Femur (tissue), 1 donor: ENCODE measurements at regions not wholly inside any gene's neighbourhood (a gene's known extent, or its start where the extent isn't known, plus 50 kb on each side); places are given as distances from the start of the nearest gene placed in this dataset.
A peak's percentile ranks its signal among the peaks of the same experiment; 100 is the strongest.

ENCODE experiments used
- DNase-seq: peaks from one replicate; pipeline ENCODE4 v3.0.0-alpha.2; 2017

- no peak for DNase-seq
Measured at GRCh38 chr12:76611533-76611932, 52.0 kb upstream of the OSBPL8 start.

GRCh38 chr12:76614364-76614763 lies 54.8 kb upstream of the OSBPL8 start:
- DNase-seq, result no peak

- DNase-seq, result no peak
Measured at GRCh38 chr12:76618031-76618430, 58.5 kb upstream of the OSBPL8 start.

GRCh38 chr12:76621582-76622024 lies 62.0 kb upstream of the OSBPL8 start:
- peak; percentile 76 for DNase-seq

GRCh38 chr12:76622351-76622750 lies 62.8 kb upstream of the OSBPL8 start:
- DNase-seq, result no peak

- DNase-seq, result no peak
Measured at GRCh38 chr12:76622915-76623314, 63.3 kb upstream of the OSBPL8 start.

GRCh38 chr12:76623931-76624330 lies 64.4 kb upstream of the OSBPL8 start:
- DNase-seq, result no peak

DNA sequence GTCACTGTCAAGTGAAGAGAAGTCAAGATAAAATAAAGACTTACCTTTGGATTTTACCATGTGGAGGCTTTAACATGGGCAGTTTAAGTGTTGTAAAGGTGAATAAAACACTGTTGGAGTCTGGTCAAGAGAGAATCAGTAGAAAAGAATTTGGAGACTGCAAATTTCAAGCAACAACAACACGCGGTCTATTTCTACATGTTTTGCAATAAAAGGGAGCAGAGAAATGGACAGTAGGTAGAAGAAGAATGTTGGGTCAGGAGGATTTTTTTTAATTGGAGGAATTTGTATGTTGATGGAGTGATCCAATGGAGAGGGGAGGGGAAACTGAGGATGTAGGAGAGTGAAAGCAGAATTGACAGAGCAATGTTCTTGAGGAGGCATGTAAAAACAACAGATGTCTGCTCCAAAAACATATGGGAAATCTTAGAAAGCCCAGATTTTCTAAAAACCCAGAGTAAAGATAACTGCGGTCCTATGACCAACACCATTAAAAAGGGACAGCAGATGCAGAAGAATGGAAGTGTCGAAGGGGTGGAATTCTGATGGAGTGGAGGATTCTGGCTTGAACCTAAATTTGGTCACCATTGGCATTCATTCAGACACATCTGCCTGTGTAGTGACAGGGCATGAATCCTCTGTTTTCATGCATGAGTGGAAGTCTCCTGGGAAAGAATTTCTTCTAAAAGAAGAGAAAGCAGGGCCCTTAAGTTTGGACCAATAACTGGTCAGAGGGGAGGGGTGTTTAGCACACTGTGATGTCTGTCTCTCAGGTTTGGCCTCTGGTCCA lies 68.0 kb upstream of the OSBPL8 start:
- DNase-seq, result no peak

- no peak for DNase-seq
Measured at GRCh38 chr12:76628745-76629144, 69.2 kb upstream of the OSBPL8 start.

DNA sequence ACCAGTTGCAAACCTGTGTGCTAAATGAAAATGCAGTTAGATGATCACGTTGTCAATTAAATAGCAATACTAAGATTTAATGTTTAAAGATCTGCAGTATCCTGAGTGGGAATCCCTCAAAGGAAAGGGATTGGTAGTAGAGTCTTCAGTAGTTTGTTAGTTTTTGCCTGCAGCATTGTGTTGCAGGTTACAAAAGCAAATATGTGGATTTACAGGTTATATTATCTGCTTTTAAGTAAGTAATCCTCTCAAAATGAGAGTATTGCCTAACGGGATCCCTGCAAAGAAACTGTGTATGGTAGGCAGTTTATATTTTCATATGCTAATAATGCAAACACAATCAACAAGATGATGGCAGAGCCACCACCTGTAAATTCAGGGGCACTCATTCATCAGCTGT lies 72.2 kb upstream of the OSBPL8 start:
- DNase-seq, result no peak

- DNase-seq, result no peak
Measured at GRCh38 chr12:76633415-76633814, 73.8 kb upstream of the OSBPL8 start.

GRCh38 chr12:76634133-76634532 lies 74.6 kb upstream of the OSBPL8 start:
- DNase-seq, result no peak

DNA sequence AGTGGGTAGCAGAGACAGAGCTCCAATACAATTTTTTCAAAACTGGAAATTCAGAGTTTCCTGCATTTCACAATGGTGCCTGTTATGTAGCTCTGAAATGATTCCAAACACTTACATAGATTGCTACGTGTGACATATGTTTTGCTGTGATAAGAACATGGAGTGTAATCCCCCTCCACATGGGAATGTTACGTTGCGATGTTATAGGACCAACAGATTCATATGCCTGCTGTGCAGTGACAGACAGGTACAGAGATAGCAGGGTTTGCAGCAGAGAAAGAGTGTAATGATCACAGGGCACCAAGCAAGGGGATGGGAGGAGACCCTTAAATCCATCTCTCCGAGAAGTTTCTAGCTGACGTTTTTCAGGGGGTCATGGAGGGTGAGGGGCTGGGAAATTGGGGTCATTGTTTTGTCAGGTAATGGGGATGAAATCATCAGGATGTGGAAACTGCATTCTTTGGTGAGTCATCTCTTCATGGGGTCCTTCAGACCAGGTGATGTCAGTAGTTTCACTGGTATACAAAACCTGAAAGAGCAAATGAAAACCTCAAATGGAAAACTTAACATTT lies 76.6 kb upstream of the OSBPL8 start:
- DNase-seq, result no peak

GRCh38 chr12:76637807-76638206 lies 78.2 kb upstream of the OSBPL8 start:
- no peak for DNase-seq

- DNase-seq, result no peak
Measured at GRCh38 chr12:76639646-76640045, 80.1 kb upstream of the OSBPL8 start.

GRCh38 chr12:76641073-76641472 lies 81.5 kb upstream of the OSBPL8 start:
- no peak for DNase-seq

DNA sequence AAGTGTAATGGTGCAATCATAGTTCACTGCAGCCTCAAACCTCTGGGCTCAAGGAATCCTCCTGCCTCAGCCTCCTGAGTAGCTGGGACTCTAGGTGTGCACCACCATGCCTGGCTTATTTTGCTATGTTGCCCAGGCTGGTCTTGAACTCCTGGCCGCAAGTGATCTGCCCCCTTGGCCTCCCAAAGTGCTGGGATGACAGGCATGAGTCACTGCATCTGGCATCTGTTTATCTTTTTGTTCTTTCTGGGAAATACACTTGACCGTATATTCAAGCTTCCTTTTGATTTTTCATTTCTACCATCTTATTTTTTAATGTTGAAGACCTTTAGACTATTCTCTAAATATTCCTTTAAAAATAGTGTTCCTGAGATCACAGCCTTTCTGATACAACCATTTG lies 82.4 kb upstream of the OSBPL8 start:
- DNase-seq, result no peak

DNA sequence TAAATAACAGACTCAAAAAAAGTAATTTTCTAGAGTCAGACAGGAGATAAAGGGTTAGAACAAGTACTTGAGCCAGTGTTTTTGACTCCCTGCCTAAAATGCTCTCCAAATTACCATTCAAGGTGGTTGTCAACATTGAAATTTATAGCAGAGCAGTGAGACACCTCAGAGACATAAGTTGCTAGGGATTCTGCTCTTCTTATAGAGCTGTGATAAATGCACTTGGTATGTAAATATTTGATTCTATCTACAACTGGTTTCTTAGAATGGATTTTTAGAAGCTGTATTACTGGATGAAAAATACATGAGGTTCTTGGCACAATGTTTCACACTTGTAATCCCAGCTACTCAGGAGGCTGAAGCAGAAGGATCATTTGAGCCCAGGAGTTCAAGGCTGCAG lies 83.9 kb upstream of the OSBPL8 start:
- no peak for DNase-seq

GRCh38 chr12:76644950-76645349 lies 85.4 kb upstream of the OSBPL8 start:
- DNase-seq, result no peak

GRCh38 chr12:76645934-76646333 lies 86.4 kb upstream of the OSBPL8 start:
- DNase-seq, result no peak

DNA sequence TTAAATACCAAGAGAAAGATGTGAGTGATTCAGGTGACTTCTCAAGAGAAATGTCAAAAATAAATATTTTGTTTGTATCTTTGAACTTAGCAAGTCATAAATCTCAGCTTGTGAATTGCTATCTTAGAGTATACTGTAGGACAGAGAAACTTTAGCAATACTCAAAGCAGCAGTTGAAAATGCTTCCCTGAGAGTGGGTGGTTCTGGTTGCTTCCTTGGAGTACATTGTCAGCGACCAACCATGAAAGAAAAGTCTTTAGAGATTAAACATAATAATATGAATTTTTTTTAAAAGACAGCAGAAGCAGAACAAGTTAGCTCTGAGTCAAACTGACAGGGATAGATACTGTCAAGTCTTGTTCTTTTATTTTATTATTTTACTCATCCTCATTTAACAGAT lies 86.8 kb upstream of the OSBPL8 start:
- no peak for DNase-seq

GRCh38 chr12:76649099-76649498 lies 89.5 kb upstream of the OSBPL8 start:
- no peak for DNase-seq

GRCh38 chr12:76652402-76652801 lies 92.8 kb upstream of the OSBPL8 start:
- no peak for DNase-seq

DNA sequence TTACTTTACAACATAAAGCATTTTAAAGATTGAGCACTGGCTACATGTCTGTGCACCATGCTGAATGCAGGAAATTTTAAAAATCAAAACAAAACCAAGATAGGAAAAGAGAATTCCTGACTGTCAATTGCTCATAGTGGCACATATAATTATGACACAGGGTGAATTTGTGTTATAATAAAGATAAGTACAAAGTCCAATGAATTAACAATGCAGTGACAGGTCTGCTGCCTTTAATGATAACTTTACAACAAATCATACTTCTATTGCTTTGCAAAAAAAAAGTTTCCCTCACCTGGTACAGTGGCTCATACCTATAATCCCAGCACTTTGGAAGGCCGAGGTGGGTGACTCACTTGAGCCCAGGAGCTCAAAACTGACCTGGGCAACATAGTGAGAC lies 93.8 kb upstream of the OSBPL8 start:
- DNase-seq, result no peak

DNA sequence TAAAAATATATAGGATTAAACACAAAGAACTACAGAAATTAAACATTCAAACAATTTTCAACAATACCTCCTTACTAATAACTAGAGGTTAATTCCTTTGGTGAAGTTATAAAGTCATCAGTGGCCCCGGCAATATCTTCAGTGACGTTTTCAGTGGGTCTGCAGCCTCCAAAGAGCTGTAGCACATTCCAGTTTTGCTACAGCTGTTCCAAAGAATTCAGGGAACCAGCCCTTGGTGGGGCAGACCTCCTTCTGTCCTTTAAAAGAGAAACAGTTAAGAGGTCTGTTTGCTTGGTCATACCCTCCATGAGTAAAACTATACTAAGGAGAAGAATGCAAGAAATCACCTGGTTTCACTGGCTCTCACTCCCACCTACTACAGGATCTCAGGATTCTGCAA lies 99.2 kb upstream of the ZDHHC17 start:
- no peak for DNase-seq
